NT2/D1 (cell line): ENCODE measurements at regions not wholly inside any gene's neighbourhood (a gene's known extent, or its start where the extent isn't known, plus 50 kb on each side); places are given as distances from the start of the nearest gene placed in this dataset.

ENCODE experiments used
- YY1 ChIP-seq: IDR thresholded peaks from 2 replicates; pipeline ENCODE4 v1.6.1; 2011; ENCODE audit not compliant: insufficient read length, insufficient read depth
- ZNF274 ChIP-seq: IDR thresholded peaks from 2 replicates; pipeline ENCODE4 v1.6.1; 2011; ENCODE audit warnings: mild to moderate bottlenecking, low read depth, low read length

- no peak for TF ChIP-seq YY1
- TF ChIP-seq ZNF274, result no peak
Measured at GRCh38 chr5:20555034-20555433, 567.0 kb upstream of the CDH18 start.
